SIG-M5 treated with dmso at 0.1 percent for 504 hours (cell line): ENCODE measurements at regions not wholly inside any gene's neighbourhood (a gene's known extent, or its start where the extent isn't known, plus 50 kb on each side); places are given as distances from the start of the nearest gene placed in this dataset.

Experiments used
- DNase-seq: peaks from one replicate; lab custom pipeline; 2025; ENCODE audit not compliant: unreplicated experiment; lab: John Stamatoyannopoulos, UW

- no peak for DNase-seq
Measured at GRCh38 chr6:139427199-139427598, 52.8 kb upstream of the CITED2 start.

DNA sequence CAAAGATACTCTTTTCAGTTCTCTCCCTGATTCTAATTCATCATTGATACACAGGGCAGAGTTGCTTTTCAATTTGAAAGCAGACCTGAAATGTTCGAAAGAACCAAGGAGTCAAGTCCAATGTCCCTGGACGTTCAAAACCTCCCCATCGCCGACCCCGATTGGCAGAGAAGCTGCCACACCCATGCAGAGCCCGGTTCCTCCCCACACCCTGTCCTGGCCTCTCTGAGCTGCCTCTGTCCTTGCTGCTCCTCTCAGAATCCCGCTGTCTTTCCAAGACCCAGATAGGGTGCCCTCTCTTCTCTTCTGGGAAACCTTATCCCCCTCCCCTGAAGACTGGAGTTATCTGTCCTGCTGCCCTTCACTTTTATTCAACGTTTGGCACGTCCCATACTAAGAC lies 52.3 kb upstream of the CITED2 start:
- no peak for DNase-seq

DNA sequence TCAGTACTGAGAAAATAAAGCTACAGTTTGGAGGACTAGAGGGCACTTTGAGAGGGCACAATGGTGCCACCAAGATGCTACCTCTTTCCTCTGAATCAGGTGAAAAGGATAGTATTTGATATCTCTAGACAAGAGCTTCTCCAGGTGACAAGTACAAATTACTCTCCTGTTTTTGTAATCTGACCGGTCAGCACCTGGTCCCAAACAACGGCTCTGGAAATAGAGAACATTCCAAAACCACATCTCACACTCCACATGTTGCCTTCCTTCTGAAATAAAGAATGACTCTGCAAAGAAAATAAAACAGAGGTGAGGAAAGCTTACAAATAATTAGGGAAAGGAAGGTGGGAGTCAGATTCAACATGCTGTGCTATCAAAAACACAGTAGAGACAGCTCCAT lies 51.3 kb upstream of the CITED2 start:
- DNase-seq: no peak

DNA sequence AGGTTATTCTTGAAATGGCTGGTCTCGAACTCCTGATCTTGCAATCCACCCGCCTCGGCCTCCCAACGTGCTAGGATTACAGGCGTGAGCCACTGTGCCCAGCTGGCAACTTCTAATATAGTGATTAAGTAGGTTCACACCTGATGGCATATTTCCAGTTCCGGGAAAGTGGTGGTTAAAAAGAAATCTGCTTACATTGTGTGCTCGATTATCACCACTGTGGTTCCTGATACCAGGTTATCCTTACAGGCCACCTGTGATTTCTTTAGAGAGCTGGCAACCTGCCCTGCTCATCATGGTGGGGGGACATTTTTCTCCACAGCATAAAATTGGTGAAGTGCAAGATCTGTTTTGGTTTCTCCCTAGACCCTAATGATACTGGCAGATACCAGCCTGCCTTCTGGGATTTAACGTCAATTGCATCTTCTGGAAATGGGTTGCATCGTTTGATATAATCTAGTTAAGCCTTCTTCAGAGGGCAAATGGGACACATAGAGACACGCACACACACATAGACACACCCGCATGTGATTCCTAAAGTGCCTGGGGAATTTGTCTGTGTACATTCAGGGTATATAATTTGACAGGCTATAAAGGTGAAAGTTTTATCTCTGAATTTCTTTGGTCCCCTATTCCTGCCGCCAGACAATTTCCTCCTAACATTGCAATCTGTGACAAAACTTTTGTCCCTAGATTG lies 49.7 kb upstream of the CITED2 start:
- no peak for DNase-seq
